Renal cortex interstitium (tissue), 11 donors: ENCODE measurements at regions not wholly inside any gene's neighbourhood (a gene's known extent, or its start where the extent isn't known, plus 50 kb on each side); places are given as distances from the start of the nearest gene placed in this dataset.

Experiments used
- DNase-seq, 11 donors: peaks; one replicate each; pipeline ENCODE4 v3.0.0-alpha.2; 2013; ENCODE audit warnings: low read depth in 9 of 11, low spot score in 4 of 11; ENCODE audit errors: extremely low read depth in 1 of 11

DNA sequence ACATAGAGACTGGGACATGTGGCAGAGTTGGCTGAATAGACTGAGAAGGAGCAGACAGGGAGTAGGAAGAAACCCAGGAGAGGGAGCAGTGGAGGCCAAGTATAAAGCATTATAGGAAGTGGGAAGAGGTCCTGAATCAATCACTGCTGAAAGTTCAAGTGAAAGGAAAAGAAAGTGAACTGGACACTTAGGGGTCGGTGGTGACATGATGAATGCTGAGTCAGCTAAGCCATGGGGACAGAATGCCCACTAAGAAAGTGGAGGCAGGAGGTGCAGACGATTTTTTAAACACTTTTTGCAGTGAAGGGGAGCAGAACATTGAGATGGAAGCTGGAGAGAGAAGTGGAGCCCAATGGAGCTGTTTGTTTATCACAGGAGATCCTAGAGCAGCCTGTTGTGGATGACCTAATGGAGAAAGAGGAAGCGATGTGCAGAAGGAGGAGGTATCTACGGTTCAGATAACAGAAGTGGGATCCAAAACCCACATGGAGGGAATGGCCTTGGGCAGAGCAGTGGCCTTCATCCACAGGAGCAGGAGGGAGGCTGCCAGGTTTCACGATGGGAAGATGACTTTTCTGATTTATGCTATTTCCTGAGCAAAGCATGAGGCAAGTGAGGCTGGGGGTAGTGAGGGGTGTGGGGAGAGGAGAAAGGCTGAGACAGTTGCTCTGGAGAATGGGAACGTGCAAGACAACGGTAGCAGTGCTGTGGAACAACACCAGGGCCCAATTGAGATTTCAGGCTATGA, 208.2 kb downstream of the RPLP1 start:
- no peak for DNase-seq

DNA sequence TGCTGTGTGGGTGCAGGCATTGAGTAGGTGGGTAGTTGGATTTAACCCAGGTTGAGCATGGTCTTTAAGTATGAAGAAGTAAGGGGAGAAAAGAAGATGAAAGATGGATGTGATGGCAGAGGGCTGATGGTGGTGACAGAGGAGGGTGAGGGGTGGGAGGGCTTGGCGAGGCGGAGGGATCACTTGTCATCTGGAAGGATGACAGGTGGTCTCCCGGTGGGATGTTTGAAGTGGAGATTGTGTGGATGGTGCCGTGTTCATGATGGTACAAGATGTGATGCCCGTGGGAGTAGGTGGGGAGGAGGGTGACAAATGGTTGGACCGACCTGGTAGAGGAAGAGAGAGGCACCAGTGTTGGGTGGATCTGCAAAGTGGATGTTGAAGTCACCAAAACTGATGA, 208.8 kb downstream of the RPLP1 start:
- no peak for DNase-seq

DNA sequence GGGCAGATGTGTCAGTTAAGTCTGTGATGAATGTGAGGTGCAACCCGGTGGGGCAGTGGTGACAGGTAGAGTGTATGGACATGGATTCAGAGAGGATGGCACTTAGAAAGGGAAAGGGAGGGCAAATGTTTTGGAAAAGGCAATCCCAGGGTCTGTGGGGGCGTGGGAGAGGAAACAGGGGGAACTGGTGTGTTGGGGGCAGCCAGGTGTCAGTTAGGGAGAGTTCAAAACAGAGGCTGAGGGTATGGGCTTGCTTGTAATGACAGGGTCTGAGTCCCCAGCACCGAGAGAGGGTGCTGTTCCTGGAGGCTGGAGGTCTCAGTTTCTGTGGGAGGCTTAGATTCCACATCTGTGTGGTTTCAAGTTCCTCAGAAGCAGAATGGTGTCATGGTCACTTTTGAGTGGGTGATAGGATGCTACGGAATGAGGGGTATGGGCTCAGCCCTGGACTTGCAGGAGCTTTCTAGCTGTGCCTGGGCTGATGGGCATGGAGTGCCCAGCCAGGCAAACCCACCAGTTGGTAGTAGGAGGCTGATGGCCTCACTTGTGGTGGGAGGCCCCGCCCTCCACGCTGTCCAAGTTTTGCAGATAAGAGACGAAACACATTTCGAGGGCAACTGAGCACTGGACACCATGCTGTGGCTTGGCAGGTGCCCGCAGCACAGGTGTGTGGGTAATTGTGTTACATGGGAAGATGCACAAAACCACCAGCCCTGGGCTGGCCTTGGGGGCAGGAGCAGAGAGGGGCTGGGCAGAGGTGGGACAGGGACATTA, 209.4 kb downstream of the RPLP1 start:
- DNase-seq, result no peak

DNA sequence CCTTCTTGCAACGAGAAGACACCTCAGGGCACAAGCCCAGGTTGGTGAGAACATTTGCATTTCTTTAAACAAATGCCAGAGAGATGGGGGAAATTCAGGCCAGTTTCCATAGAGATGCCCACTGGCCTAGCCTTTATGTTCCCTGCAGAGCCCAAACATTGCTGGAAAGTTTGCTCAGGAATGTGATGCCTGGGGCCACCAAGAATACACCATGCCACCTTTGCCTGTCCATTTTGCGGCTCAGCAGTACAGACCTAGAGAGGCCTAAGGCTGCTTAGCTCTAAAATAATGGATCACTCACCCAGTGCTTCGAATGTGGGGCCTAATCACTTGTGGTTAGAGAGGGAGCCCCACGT, 210.0 kb downstream of the RPLP1 start:
- DNase-seq, result no peak

GRCh38 chr15:69663441-69663840, 210.8 kb downstream of the RPLP1 start:
- no peak for DNase-seq

DNA sequence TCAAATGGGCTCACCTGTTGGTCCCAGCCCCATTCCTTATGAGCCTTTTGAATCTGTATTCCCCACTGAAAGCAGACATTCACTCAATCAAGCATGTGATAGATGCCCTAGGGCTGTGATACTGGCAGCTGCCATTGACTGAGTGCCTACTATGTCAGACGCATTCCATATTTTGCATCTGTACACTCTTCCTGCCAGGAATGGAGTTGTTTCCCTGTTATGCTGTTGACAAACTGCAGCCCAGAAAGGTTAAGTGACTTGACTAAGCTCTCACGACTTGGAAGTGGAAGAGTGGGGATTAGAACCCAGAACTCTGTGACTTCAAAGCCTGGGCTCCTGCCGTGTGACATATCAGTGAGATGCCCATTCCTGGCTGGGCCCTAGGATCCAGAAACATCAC, 211.4 kb downstream of the RPLP1 start:
- DNase-seq, result no peak

DNA sequence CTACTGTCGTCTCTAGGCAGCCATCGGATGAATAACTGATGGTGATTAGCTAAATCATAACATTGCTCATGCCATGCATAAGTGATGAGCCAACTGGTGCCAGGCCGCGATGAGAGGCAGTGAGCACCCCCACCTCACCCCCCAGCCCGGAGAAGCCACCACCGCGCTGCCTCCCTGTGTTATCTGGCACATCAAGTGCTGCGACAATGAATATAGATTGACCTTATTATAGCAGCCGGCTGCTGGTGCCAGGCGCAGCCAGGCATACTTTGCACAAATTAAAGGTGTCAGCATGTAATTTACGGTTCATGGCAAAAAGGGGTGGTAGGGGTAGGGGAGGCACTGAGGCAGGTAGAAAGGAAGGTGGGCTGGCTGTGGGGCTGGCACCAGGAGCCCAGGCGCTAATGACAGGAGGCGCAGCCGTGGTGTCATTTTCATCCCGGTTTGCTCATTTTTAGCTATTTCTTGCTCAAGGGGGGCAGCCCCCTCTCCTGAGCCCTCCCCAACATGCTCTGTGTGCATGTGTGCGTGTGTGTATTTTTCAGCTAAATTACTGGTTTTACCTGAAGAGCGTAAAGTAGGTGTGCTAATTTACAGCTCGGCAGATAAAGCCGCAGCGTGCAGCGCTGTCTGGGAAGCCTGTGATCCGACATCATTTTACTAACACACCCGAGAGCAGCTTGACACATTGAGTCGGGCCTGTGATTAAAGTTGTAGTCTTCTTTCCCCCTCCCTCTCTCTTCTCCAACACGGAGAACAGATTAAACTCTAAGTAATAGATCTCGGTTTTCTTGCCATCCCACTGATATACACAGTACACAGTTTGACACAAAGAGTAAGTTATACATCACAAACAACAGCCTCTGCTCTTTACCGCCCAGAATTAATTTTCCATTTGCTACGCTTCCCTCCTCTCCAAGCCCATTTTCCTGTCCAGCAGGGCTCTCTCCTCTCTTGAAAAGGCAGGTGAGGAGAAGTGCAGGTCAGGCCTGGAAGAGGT, 212.3 kb downstream of the RPLP1 start:
- DNase-seq, result peak in 1 of 11 donors; percentile 59

DNA sequence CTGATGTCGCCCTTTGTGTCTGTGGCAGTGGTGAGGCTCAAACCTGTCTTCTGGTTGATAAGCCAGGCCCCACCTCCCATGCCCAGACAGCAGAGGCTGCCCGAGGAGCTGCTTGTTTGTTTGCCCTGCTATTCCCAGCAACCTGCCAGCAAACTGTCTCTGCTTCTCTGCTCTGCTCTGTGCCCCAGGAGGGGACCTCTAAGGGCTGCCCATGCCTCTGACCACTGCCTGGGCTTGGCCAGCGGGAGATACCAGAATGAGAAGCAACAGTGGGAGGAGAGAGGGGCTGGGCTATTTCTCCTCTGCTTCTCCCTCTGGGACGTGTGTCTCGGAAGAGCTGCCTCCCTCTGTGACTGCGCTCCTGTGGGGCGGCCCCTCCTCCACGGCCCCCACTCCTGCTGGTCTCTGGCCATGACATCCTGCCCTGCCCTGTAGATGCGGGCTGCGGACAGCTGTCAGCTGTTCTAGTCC, 213.1 kb downstream of the RPLP1 start:
- DNase-seq, result peak in 5 of 11 donors; percentile 24 to 55 (median 48)

- peak in 3 of 11 donors; percentile 24 to 43 (median 39) for DNase-seq
These were observed 213.8 kb downstream of the RPLP1 start for GRCh38 chr15:69666441-69666882.

GRCh38 chr15:69666921-69667811, 214.5 kb downstream of the RPLP1 start:
- no peak for DNase-seq

- DNase-seq, result no peak
These were observed 215.6 kb downstream of the RPLP1 start for GRCh38 chr15:69668039-69668705.

DNA sequence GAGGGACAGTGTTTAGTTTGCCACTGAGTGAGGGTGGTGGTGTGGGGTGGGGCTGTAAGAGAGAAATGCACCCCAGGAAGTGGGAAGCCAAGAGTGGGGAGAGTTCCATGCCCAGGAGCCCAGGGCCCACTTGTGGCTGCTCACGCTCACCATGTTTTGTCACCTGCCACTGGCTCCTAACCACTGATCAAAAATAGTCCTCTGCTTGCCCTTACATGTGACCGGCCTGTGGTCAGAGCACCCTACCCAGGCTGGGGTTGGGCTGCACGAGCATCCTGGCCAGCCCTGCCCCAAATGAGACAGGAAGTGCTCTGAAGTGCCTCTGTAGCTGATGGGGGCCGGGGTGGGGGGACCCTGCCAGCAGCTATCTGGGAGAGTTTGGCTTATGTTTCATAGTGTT, 216.3 kb downstream of the RPLP1 start:
- DNase-seq, result no peak

DNA sequence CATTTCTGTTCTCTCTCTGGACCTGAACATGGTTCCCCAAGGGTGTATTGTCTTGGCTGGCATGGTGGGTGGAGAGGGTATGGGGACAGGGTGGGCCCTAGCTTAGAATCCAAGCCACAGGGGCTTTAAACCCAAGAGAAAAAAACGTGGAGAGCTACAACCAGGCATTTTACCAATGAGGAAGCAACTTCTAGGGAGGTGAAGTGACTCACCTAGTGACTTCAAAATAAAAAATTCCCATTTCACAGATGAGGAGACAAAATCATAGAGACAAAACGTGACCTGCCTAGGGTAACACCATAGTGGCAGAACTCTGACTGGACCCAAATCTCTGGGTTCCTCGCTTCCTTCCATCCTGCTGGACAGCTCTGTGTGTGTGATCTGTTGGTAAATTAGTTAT, 216.8 kb downstream of the RPLP1 start:
- no peak for DNase-seq

- DNase-seq, result peak in 8 of 11 donors; percentile 38 to 75 (median 49)
These were observed 220.8 kb downstream of the RPLP1 start for GRCh38 chr15:69673291-69673881.

DNA sequence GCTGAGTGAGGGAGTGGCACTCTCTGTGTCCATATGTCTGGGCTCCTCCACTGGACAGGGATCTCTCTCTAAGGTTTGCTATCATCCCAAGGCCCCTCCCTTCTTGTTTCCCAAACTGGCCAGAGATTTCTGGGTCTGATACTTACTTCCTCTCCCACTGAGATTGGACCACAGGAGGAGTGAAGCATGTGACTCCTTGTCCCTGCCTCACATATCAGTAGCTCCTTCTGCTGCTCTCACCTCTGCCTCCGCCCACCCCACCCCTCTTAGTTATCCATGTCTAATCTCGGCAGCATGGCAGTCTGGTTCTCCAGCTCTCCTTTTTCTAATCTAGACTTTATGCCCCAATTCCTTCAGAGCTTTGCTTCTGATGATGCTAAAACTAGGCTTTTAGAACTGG, 223.1 kb downstream of the RPLP1 start:
- no peak for DNase-seq

DNA sequence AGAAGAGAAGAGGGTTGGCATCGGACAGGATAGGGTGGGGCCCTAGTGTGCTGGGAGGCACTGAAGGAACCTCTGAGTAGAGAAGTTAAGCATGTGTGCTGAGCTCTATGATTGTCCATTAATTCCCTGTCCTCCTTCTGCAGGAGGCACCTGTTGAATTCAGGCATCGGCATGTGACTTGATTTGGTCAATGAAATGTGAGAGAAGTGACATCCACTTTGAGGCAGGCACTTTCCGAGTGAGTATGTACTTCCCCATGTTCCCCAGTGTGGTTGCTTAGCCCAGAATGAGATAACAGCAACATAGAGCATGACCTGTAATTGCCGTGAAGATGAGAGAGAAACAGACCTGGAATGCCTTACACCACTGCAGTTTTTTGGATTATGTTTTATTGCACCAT, 224.8 kb downstream of the RPLP1 start:
- DNase-seq, result no peak

GRCh38 chr15:69679623-69680228, 227.1 kb downstream of the RPLP1 start:
- no peak for DNase-seq
